ENCODE measurements at regions not wholly inside any gene's neighbourhood (a gene's known extent, or its start where the extent isn't known, plus 50 kb on each side); places are given as distances from the start of the nearest gene placed in this dataset.

DNA sequence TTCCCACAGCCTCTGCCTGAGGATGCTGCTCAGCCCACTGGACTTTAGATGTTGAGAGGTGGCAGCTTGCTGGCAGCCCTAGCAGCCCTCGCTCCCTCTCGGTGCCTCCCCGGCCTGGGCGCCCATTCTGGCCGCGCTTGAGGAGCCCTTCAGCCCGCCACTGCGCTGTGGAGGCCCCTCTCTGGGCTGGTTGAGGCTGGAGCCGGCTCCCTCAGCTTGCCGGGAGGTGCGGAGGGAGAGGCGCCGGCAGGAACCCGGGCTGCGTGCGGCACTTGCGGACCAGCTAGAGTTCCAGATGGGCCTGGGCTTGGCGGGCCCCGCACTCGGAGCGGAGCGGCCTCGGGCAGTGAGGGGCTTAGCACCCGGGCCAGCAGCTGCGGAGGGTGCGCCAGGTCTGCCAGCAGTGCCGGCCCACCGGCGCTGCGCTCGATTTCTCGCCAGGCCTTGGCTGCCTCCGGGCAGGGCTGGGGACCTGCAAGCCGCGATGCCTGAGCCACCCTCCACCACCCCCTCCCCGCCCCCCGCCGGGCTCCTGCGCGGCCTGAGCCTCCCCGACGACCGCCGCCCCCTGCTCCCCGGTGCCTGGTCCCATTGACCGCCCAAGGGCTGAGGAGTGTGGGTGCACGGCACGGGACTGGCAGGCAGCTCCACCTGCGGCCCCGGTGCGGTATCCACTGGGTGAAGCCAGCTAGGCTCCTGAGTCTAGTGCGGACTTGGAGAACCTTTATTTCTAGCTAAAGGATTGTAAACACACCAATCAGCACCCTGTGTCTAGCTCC is 446.2 kb downstream of the INSC start:
- DNase-seq = no peak
- peaks cover 0 to 9% (median 0%) of the 10 kb centered on the region in 8 donors for H3K9me3 ChIP-seq
- intact Hi-C loops (cut with DNase I; ENCODE audit: low total_unique reads) = no loop called here

DNA sequence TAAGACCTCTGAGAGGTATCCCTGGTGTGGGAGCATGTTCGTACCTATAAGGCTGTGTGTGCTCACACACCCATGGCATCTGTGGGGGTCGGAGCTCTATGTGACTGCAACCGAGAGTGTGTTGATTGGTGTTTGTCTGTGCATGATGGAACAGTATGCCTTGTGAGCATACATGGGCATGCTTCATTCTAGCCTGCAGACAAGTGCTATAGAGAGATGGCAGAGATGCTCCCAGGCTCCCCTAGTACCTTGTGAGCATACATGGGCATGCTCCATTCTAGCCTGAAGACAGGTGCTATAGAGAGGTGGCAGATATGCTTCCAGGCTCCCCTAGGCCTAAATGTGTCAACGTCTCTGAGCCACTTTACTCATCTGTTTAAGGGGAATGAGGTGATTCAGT is 447.5 kb downstream of the INSC start:
- TF ChIP-seq POLR2A (IDR thresholded peaks at IDR 0.05) = no peak
- TF ChIP-seq, protein P1, sequence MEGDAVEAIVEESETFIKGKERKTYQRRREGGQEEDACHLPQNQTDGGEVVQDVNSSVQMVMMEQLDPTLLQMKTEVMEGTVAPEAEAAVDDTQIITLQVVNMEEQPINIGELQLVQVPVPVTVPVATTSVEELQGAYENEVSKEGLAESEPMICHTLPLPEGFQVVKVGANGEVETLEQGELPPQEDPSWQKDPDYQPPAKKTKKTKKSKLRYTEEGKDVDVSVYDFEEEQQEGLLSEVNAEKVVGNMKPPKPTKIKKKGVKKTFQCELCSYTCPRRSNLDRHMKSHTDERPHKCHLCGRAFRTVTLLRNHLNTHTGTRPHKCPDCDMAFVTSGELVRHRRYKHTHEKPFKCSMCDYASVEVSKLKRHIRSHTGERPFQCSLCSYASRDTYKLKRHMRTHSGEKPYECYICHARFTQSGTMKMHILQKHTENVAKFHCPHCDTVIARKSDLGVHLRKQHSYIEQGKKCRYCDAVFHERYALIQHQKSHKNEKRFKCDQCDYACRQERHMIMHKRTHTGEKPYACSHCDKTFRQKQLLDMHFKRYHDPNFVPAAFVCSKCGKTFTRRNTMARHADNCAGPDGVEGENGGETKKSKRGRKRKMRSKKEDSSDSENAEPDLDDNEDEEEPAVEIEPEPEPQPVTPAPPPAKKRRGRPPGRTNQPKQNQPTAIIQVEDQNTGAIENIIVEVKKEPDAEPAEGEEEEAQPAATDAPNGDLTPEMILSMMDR (IDR thresholded peaks at IDR 0.05 in 8 of 11, conservative IDR thresholded peaks at IDR 0.05 in 3 of 11) = no peak
- TF ChIP-seq POLR2AphosphoS5 (IDR thresholded peaks at IDR 0.05) = no peak
- H3K4me3 ChIP-seq = no peak overlapping the region
- H3K9me3 ChIP-seq = peaks cover 0 to 9% (median 0%) of the 10 kb centered on the region in 8 donors
- 75 to 88% (median 84%) methylated on average over 4 of the region's 4 CpGs for WGBS, 5 donors
- no peak overlapping the region for H3K27ac ChIP-seq
- intact Hi-C loops (cut with DNase I; ENCODE audit: low total_unique reads) = no loop called here
- no peaks in the 10 kb centered on the region for H3K27me3 ChIP-seq (replicated peaks in 1 of 7)
- no peak for DNase-seq
- H3K36me3 ChIP-seq = no peaks in the 10 kb centered on the region
- no peaks in the 10 kb centered on the region for H3K4me1 ChIP-seq

More for the DNA sequence above, 446.2 kb downstream of the INSC start:
- no peak for TF ChIP-seq POLR2A (IDR thresholded peaks at IDR 0.05)
- TF ChIP-seq, protein P1 (IDR thresholded peaks at IDR 0.05 in 8 of 11, conservative IDR thresholded peaks at IDR 0.05 in 3 of 11) = no peak
- no peak for TF ChIP-seq POLR2AphosphoS5 (IDR thresholded peaks at IDR 0.05)
- H3K27ac ChIP-seq = no peak overlapping the region
- no peaks in the 10 kb centered on the region for H3K27me3 ChIP-seq (replicated peaks in 1 of 7)
- H3K4me1 ChIP-seq = no peaks in the 10 kb centered on the region
- H3K36me3 ChIP-seq = no peaks in the 10 kb centered on the region
- WGBS, 5 donors = 86 to 96% (median 95%) methylated on average over 10 to 52 of the region's 52 CpGs
- no peak overlapping the region for H3K4me3 ChIP-seq

DNA sequence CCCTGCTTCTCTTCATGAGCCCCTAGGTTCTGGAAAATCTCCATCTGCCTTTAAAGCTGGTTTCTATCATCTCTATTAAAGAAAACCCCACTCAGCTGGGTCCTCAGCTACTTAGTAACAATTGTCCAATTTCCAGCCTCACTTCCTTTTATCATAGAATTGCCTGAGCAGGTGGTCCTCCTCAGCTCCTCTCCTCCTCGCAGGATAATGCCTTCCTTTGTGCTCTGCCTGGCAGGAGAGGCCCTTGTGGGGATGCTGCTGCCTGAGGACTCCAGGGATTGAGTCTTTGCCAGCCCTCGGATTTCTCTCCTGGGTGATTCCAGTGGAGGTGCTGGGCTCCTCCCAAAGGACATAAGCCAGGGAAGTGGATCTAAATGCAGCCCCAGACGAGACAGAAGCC is 448.3 kb downstream of the INSC start:
- no peak overlapping the region for H3K27ac ChIP-seq
- 56 to 69% (median 60%) methylated on average over 3 of the region's 3 CpGs for WGBS, 5 donors
- DNase-seq = no peak
- H3K4me1 ChIP-seq = no peaks in the 10 kb centered on the region
- TF ChIP-seq POLR2A (IDR thresholded peaks at IDR 0.05) (no peak), POLR2AphosphoS5 (IDR thresholded peaks at IDR 0.05) (no peak)
- TF ChIP-seq, protein P1 (IDR thresholded peaks at IDR 0.05 in 8 of 11, conservative IDR thresholded peaks at IDR 0.05 in 3 of 11) = no peak
- H3K36me3 ChIP-seq = no peaks in the 10 kb centered on the region
- H3K4me3 ChIP-seq = no peak overlapping the region
- intact Hi-C loops (cut with DNase I; ENCODE audit: low total_unique reads) = no loop called here
- no peaks in the 10 kb centered on the region for H3K27me3 ChIP-seq (replicated peaks in 1 of 7)
- peaks cover 0 to 9% (median 0%) of the 10 kb centered on the region in 8 donors for H3K9me3 ChIP-seq

DNA sequence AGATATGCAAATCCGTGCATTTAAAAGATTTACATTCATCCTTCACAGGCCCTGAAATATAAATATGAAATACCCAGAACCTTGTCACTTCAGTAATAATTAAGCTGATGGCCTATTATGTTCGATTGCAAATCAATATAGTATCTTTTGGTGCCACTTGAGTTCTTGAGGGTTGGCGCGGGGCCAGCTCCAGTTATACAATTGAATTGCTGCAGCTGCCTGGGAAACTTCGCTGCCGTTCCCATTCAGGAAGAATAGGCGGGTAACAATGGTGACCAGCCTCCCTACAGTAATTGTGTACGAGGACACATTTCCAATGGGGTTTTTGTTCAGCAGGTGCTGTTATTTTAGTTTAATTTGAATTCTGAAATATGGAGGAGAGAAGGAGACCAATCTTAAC is 451.2 kb downstream of the INSC start:
- Histone ChIP-seq H3K9me3 (peaks cover 0 to 3% (median 0%) of the 10 kb centered on the region in 8 donors), H3K4me1 (peaks cover 0 to 6% (median 0%) of the 10 kb centered on the region in 6 donors), H3K4me3 (no peak overlapping the region), H3K36me3 (no peaks in the 10 kb centered on the region), H3K27ac (no peak overlapping the region), H3K27me3 (replicated peaks in 1 of 7) (no peaks in the 10 kb centered on the region)
- WGBS, 5 donors = 66 to 76% (median 72%) methylated on average over 8 of the region's 8 CpGs
- DNase-seq = no peak
- intact Hi-C loops (cut with DNase I; ENCODE audit: low total_unique reads) = no loop called here
- TF ChIP-seq POLR2A (IDR thresholded peaks at IDR 0.05) (no peak), POLR2AphosphoS5 (IDR thresholded peaks at IDR 0.05) (no peak)
- TF ChIP-seq, protein P1 (IDR thresholded peaks at IDR 0.05 in 8 of 11, conservative IDR thresholded peaks at IDR 0.05 in 3 of 11) = no peak
